GM11168 (cell line): ENCODE measurements at regions not wholly inside any gene's neighbourhood (a gene's known extent, or its start where the extent isn't known, plus 50 kb on each side); places are given as distances from the start of the nearest gene placed in this dataset.
"Not testable (repeated sequence)": the region's sequence is repeated elsewhere in the genome, so short reads cannot be mapped to it uniquely, and the experiment has no call there.

Experiments used
- in situ Hi-C: fragments of 300-500 bp; cut with MboI; formaldehyde crosslinking; loops from one replicate; pipeline ENCODE4 v1.12.0; 2022; ENCODE audit warnings: low sequenced_read_pairs; ENCODE audit not compliant: unreplicated experiment

DNA sequence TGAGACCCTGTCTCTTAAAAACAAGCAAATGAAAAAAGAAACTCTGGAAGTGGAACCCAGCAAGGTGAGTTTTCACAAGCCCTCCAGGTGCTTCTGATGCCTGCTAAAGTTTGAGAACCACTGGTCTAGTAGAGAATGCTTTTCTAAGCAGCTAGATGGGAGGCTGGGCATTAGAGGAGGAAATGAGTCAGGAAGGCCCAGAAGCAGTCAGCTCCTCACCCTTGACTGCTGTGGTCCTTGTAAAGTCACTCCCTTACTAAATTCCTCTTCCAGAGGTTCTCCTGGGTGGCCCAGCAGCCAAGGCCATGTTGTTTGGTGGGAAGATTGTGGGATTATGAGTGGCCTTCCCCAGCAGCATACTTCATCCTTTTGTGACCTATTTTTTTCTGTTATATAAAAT is 52.0 kb upstream of the FYN start:
- in situ Hi-C loops: no loop called here

DNA sequence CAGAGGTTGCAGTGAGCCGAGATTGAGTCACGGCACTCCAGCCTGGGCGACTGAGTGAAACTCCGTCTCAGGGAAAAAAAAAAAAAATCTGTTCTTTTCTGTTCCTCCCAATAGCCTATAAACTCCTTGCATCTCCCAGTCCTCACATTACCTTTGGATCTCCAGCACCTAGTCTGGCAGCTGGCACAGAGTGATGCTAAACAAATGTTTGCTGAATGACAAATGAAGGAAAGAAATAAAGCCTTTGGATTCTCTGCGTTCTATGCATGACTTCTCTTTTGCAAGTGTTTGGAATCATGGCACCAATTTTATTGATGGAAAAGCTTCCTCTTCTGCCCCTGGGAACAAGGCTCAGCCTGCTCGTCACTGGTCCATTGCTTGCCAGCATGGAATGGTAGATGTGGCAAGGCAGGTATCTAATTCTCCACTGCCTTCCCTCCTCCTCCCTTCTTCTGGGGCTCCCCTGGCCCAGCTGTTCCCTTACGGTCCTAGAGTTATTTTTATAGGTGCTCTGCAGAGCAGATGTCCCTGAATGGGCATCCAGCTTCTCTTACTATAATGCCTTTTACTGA is 53.6 kb upstream of the FYN start:
- in situ Hi-C loops: no loop called here

DNA sequence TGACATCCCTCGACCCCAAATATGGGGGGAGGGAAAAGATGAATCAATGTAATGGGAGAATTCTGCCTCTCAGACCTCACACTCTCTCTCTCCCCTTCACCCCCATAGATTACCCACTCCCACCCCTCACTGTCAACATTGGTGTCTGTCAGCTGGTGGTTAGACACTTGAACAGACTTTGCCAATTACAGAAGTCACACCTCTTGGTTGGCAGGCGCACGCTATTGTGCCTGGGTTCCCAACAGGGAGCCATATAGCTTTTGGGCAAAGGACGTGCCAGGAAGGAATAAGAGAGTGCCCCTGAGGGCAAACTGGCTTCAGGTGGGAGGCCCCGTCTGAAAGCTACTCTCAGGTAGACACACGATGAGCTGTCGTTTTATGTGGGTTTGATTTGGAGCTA is 54.1 kb upstream of the FYN start:
- in situ Hi-C loops: no loop called here

DNA sequence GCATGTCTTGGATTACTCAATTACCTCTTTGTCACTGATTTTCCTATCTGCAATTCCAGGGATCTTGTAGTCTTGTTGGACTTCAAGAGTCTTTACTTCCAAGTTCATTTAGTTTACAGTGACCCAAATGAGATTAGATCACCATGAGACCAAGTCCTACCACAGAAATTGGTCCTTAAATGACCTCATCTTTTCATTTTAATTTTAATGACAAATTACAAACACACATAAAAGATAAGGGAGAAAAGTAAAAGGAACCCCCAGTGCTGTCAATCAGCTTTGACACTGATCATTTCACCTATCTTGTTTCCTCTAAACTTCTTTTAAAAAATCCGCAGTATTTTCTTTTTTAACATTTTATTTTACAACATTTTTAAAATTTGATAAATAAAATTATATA is 54.9 kb upstream of the FYN start:
- in situ Hi-C loops: no loop called here

DNA sequence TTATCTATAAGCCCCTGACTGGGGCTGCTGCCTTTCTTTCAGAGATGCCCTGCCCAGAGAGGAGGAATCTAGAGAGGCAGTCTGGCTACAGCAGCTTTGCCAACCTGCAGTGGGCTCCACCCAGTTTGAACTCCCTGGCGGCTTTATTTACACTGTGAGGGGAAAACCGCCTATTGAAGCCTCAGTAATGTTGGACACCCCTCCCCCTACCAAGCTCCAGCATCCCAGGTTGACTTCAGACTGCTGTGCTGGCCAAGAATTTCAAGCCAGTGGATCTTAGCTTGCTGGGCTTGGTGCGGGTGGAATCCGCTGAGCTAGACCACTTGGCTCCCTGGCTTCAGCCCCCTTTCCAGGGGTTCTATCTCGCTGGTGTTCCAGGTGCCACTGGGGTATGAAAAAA is 61.4 kb upstream of the FYN start:
- in situ Hi-C loops: not testable (repeated sequence)

DNA sequence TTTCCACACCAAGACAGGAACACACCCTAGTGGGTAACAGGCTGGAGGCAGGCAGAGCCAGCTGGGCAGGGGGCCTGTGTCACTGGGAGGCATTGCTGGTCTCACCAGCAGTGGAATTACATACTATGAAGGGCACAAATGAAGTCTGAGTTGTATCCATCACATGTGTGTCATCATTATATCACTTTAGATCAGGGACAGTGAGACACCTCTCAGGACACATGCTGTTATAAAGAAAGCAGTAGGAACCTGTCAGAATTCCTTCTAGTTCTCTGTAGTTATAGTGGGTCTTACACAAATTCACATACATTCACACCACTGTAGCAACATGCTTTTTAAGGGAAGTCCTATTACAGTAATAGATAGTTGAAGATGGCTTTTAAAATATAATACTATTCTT is 63.5 kb upstream of the FYN start:
- in situ Hi-C loops: no loop called here

DNA sequence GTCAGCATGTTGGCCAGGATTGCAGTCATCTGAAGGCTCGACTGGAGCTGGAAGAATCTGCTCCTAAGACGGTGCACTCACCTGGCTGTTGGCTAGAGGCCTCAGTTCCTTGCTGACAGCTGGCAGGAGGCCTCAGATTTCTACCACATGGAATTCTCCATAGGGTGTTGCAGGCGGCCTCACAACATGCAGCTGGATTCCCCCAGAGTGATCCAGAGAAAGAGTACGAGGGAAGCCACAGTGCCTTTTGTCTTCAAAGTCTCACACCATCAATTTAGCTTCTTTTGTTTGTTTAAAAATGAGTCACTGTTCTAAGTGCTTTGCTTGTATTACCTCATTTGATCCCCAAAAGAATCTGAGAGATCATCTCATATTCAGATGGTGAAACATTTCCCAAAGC is 65.5 kb upstream of the FYN start:
- in situ Hi-C loops: no loop called here

DNA sequence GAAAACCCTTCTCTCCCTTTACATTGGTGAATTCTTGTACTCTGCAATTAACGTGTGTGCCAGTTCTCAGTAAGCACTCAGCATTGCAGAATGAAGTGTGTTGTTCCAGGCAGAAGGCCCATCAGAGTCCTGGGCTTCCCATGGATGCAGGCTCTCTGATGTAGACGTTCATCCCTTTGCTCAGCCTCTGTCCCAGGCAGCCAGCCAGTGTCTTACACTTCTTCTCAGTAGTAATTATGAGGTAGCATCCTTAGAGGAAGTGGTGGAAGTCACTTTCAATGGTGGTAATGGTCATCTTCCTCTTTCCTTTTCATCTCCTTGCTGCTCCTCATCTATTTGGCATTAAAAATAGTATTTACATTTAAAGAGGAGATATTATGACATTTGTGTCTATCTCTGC is 66.7 kb upstream of the FYN start:
- in situ Hi-C loops: no loop called here

DNA sequence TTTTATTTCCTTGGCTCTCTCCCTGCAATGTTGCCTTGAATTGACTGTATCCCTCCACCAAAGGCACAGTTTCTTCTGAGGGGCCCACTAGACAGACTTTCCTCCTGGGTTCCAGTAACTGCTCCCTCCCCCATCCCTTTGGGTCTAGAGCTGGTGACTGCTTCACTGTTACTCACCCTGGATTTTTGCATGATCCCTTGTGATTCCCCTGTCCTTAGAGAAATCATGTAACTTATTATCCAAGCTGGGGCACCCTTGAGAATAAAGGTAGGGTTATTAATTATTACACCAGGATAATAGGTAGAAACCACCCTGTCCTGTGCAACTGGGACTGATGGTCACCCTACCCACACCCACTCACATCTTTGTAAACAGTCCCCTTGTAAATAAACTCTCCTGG is 67.5 kb upstream of the FYN start:
- in situ Hi-C loops: no loop called here

DNA sequence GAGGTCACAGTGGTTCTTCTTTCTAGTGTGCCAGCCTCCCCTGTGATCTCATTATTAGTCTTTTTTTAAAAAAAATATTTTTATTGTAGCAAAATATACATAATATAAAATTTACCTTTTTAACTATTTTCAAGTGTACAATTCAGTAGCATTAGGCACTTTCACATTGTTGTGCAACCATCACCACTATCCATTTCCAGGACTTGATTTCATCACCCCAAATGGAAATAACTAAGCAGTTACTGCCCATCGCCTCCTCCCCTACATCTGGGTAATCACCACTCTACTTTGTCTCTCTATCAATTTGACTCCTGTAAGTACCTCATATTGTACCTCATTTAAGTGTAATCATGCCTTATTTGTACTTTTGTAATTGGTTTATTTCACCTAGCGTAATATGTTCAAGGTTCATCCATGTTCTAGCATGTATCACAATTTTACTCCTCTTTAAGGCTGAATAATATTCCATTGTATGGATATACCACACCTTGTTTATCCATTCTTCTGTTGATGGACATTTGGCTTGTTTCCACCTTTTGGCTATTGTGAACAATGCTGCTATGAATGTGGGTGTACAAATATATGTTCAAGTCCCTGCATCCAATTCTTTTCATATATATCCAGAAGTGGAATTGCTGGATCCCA is 68.6 kb upstream of the FYN start:
- in situ Hi-C loops: no loop called here

DNA sequence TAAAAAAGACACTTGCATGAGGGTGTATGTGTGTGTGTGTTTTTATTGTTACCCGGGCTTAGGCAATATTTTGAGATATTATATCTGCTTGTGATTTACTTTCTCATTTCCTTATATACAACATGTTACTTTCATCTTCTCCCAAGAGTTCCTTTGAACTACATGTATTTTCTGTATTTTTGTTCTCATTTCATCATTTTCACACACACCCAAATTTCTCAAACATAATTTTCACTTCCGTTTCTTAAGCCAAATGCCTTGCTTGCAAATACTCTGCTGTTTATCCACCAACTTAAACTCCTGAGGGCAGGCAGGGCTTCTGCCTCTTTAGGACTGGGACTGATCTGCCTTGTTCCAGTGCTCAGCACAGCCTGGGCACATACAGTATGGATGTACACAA is 69.3 kb upstream of the FYN start:
- in situ Hi-C loops: no loop called here

DNA sequence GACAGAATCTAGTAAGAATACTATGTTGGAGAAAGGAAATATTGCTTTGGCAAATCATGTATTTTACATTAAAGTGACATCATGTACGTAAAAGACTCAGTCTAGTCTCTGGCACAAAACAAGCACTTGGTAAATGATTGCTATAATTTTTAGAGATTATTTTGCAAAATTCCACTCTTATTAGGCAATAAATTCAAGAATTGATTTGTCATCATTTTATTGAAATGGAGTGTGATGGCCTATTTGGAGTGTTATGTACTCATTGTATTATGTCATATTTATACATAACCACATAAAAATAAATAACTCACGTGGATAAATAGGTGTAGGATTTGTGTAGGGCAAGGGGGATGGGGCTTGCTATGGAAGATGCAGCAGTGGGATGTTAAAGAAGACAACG is 70.0 kb upstream of the FYN start:
- in situ Hi-C loops: no loop called here

DNA sequence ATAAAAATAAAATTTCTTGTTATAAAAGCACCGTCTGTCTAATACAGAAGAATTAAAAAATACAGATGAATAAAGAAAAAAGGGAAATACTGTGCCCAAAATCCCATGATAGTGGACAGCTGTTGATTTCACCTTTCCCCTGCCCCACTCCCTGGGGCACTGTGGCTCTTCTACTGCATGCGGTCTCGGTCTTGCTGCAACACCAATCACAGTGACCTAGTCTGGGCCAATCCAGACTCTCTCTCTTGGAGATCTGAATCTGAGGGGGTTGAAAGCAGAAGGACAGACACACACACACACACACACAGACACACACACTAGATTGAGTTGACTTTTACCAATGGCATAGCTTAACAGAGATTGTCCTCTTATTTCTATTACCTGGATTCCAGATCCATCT is 70.5 kb upstream of the FYN start:
- in situ Hi-C loops: no loop called here

DNA sequence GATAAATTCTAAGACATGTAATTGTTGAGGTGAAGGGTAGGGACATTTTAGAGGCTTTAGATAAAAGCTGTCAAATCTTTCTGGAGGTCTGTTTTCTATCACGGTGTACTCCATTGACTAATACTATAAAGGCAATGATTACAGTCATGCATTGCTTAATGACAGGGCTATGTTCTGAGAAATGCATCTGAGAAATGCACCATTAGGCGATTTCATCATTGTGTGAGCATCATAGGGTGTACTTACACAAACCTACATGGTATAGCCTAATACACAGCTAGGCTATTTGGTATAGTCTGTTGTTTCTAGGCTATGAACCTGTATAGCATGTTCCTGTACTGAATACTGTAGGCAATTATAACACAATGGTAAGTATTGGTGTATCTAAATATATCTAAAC is 71.3 kb upstream of the FYN start:
- in situ Hi-C loops: no loop called here

DNA sequence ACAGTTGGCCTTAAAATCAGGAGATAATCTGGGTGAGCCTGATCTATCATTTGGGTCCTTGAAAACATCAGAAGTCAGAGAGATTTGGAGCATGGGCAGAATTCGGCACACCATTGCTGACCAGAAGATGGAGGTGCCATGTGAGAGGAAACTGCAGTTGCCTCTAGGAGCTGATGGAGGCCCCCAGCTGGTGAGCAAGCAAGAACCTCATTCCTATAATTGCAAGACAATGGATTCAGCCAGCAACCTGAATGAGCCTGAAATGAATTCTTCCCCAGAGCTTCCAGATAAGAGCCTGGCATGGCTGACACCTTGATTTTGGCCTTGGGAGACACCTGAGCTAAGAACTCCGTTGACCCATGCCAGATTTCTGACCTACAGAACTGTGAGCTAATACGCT is 76.3 kb upstream of the FYN start:
- in situ Hi-C loops: no loop called here

DNA sequence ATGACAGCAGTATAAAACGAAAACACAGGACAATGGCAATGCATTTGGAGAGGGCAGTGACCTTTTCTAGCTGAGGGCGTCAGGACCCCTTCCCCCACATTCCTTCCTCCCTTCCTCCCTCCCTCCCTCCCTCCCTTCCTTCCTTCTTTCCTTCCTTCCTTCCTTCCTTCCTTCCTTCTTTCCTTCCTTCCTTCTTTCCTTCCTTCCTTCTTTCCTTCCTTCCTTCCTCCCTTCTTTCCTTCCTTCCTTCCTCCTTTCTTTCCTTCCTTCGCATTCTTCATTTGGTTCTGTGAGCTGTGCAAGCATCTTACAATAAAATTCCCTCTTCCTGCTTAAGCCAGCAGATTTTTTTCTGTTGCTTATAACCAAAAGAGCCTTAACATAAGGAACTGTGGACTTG is 76.7 kb upstream of the FYN start:
- in situ Hi-C loops: not testable (repeated sequence)

DNA sequence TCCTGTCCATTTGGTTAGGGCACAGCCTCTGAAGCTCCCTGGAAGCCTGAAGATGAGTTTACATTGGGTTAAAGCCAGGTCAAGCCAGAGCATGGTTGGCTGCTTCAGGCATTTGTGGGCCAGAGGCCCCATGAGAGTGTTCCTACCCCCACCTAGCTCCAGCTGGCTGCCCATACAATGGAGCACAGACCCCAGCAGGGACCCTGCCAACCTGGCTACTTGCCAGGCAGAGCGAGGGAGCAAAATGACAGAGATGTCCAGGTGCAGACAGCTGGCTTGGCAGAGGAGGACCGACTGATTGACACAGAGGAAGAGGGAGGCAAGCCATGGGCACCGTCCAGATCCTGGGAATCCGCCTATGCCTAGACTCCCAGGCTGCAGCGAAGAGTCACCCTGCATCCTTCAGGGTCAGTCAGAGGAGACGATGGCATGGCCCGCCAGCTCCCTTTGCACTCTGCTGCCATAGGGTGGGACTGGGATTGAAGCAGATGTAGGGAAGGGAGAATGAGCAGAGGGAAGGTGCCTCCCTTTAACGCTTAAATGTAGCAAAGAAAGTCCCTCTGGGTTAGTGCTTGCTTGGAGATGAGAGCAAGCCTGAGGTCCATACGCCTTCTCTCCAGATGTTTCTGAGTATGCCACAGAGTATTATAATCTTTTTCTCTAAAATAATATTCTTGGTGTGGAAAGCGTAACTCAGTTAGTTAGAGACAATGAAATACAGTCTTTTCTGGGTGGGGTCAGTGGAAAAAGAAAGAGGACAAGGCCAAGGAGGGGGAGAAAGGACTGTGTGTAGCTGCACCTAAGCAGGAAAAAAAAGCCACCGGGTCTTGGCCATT is 77.6 kb upstream of the FYN start:
- in situ Hi-C loops: no loop called here

DNA sequence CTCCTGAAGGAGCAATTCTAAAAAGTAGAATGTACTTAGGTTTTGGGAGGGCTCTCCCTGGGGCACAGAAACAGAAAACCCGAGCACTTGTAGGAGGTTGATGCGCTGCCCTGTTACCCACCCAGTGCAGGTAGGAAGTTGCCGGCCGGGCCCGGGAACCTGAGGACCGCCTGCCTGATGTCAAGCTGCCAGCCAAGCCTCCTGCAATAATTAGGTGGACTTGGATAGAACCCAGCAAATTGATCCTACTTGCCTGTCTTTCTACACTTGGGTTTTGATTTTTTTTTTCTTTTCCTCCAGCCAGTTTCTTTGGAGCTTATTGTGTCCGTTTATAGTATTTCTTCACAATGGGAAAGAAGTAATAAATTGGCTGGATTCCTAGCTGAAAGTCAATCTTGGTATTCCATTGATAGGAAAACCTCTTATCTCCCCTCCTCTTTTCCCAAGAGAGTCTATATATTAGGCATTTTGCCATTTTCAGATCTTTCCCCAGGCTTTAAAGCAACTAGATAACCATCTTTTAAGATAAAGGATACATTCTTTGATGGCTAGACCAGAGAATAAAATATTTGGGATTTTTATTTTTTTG is 78.3 kb upstream of the FYN start:
- in situ Hi-C loops: no loop called here

DNA sequence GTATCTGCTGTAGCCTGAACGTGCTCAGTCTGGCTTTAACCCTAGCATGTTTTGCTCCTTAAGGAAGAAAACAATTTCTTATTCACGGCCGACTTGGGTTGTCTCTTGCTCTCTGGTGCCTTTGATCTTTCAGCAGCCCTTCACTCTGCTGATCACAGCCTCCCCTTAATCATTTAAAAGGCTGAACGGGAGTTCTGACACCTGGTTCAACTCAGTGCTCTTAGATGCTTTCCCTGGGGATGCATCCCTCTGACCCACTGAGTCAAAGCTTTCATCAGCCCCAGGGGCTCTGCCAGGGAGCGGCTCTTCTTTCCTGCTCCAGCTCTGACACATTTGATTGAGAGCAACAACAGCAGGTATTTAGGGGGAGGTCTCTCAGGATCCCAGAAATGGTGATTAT is 79.0 kb upstream of the FYN start:
- in situ Hi-C loops: no loop called here

DNA sequence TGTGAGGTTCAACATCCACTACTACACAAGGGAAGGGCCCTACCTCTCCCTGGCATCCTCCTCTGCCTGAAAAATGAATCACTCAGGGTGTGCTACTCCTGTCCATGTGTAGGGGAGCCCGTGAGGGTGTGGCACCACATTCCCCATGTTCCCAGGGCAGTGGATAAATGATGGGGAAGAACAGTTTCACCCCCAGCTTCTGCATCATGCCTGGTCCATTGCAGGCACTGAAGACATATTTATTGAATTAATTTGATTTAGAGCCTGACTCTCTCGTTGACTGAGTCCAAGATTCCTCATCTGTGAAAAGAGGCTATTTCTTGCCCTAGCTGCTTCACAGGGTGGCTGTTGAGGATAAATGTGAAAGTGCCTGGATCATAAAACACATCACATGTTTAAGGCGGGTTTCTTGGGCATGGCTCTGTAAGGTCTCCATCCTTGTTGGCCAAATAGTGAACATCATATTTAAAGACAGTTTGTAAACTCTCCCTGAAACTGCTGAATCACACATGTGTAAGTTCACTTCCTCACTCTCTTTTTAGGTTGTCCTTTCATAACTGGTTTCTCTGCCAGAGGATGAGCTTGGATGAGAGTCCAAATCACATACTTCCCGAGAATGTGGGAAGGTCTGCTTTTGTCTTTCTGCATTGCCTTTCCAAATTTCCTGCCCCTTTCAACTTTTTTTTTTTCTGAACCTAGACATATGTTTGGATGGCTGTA is 79.7 kb upstream of the FYN start:
- in situ Hi-C loops: no loop called here

DNA sequence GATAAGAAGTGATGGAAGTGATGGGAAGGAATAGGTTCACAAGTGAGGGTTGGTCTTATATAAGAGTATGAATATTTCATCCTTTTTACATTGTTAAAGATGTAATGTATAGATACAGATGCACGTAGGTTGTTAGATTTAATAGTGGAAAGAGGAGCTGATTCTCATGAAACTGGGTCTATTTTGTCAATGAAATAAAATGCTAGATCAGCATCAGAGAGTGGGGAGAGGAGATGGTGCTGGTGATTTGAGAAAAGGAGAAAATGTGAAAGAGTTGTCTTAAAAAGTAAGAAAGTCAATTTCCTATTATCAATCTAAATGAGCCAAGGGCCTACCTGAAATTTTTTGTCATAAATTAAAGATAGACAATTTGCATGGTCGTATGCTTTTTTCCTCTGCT is 82.8 kb upstream of the FYN start:
- in situ Hi-C loops: no loop called here
